Hematopoietic multipotent progenitor cell treated with erythropoietin and hydrocortisone succinate and interleukin-3 and kit ligand, for 6 days (in vitro differentiated cells): ENCODE measurements at regions not wholly inside any gene's neighbourhood (a gene's known extent, or its start where the extent isn't known, plus 50 kb on each side); places are given as distances from the start of the nearest gene placed in this dataset.
"Not testable (repeated sequence)": the region's sequence is repeated elsewhere in the genome, so short reads cannot be mapped to it uniquely, and the experiment has no call there.

ENCODE experiments used
- DNase-seq: peaks from one replicate; pipeline ENCODE4 v3.0.0-alpha.2; 2015

- no peak for DNase-seq
Observed at GRCh38 chr11:22078063-22078462, 114.8 kb upstream of the ANO5 start.

DNA sequence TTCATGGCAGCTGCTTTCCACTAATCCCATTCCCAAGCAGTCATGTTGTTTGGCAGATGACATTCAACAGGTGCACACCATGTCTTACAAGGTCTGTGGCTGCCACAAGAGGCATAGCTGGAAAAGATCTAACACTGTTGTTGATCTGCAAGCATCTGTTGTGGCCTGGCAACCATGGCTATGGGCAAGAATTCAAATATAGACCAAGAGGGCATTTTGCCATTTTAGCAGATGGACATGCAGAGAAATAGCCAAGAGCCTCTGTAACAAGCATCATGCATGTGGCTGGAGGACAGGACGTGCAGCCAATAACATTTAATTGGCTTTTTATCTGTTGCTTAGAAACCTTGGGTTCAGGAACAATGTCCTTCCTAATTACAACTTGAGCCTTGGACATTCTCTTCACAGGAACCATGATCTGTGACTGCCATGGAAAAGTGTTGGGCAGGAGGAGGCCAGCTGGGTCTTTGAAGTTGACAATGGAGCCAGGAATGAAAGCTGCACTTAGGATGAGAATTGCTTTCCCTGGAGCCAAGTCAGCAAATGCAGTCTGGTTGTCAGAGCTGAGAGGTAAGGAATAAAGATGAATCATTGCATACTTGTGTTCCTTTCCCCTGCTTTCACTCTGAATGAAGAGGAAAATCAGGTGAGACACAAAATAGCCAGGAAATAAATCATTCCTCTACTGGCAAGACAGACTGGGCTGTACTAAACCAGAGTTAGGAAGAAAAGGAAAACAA is 113.6 kb upstream of the ANO5 start:
- no peak for DNase-seq

GRCh38 chr11:22082178-22082577 is 110.7 kb upstream of the ANO5 start:
- no peak for DNase-seq

- no peak for DNase-seq
Observed at GRCh38 chr11:22082788-22083187, 110.1 kb upstream of the ANO5 start.

GRCh38 chr11:22084056-22084455 is 108.8 kb upstream of the ANO5 start:
- no peak for DNase-seq

- DNase-seq: no peak
Observed at GRCh38 chr11:22084564-22084963, 108.3 kb upstream of the ANO5 start.

GRCh38 chr11:22089609-22090008 is 103.3 kb upstream of the ANO5 start:
- no peak for DNase-seq

GRCh38 chr11:22106566-22106965 is 86.3 kb upstream of the ANO5 start:
- no peak for DNase-seq

DNA sequence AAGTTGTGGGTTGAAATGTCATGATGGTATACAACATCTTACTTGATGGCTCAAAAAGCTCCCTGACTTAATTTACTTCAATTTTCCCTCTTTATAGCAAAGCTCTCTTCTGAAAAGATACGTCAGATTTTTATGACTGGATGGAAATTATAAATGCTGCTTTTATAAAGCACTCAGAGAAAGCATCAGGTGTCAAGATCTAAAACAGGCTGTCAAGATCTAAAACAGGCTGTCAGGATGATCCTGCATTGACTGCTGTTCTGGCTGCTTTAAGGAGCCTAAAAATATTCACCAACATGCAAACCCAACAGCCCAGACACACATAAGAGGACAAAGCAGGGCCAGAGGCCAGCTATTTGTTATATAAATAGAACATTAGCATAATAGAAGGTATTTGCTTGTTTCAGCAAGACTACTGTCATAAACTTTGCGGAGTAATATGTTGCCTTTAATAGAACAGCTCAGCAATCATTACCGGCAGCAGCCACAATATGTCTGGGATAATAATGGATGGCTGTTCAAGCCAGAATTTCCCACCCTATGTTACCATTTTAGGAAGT is 77.3 kb upstream of the ANO5 start:
- DNase-seq: no peak

- not testable (repeated sequence) for DNase-seq
Observed at GRCh38 chr11:22127981-22128380, 64.9 kb upstream of the ANO5 start.

- DNase-seq: peak; percentile 63
Observed at GRCh38 chr11:22130462-22131053, 62.3 kb upstream of the ANO5 start.

GRCh38 chr11:22133776-22134175 is 59.1 kb upstream of the ANO5 start:
- no peak for DNase-seq

GRCh38 chr11:22138264-22138663 is 54.6 kb upstream of the ANO5 start:
- no peak for DNase-seq
